Naive thymus-derived CD4-positive, alpha-beta T cell (primary cell): ENCODE measurements at regions not wholly inside any gene's neighbourhood (a gene's known extent, or its start where the extent isn't known, plus 50 kb on each side); places are given as distances from the start of the nearest gene placed in this dataset.
"Not testable (repeated sequence)": the region's sequence is repeated elsewhere in the genome, so short reads cannot be mapped to it uniquely, and the experiment has no call there.

ENCODE experiments used
- ATAC-seq: fragments of 150-1000 bp; cut with Tn5 transposase; 2 replicates; pipeline ENCODE4 v1.10.0; 2021; ENCODE audit warnings: mild to moderate bottlenecking, moderate library complexity
- CTCF ChIA-PET: fragments of 350-600 bp; sonication (Branson Sonifier 250); formaldehyde crosslinking; loops from one replicate; lab custom pipeline; 2021; ENCODE audit warnings: antibody characterized with exemption; lab: Charles Lee
- POLR2A ChIA-PET: fragments of 350-600 bp; sonication (Branson Sonifier 250); formaldehyde crosslinking; loops from one replicate; lab custom pipeline; 2021; ENCODE audit warnings: antibody characterized with exemption, inconsistent platforms; lab: Charles Lee
- DNase-seq, 9 donors: peaks; one replicate each; pipeline versions ENCODE4 v3.0.0 to v3.0.0-alpha.2; 2020 to 2022; ENCODE audit warnings: mixed read lengths in 1 of 9
- H3K27ac ChIP-seq: one replicate; pipeline ENCODE4 v1.7.0; 2013; ENCODE audit warnings: mild to moderate bottlenecking, low read depth, low read length, moderate library complexity
- H3K27me3 ChIP-seq, 2 donors: one replicate each; pipeline ENCODE4 v1.7.0; 2013; ENCODE audit warnings: low read length in 2 of 2, mild to moderate bottlenecking in 2 of 2, moderate library complexity in 2 of 2; ENCODE audit not compliant: control insufficient read depth in 2 of 2, insufficient read depth in 2 of 2
- H3K36me3 ChIP-seq, 3 experiments: 1 replicate in 2 of 3; 2 replicates in 1 of 3; pipeline ENCODE4 v1.7.0; 2013; ENCODE audit warnings: low read length in 3 of 3, mild to moderate bottlenecking in 3 of 3, moderate library complexity in 1 of 3; ENCODE audit not compliant: insufficient read depth in 3 of 3, control insufficient read depth in 2 of 3
- H3K4me1 ChIP-seq, 2 donors: one replicate each; pipeline ENCODE4 v1.7.0; 2013; ENCODE audit warnings: low read length in 2 of 2, mild to moderate bottlenecking in 2 of 2, moderate library complexity in 1 of 2; ENCODE audit not compliant: control insufficient read depth in 2 of 2, insufficient read depth in 2 of 2
- H3K4me3 ChIP-seq: 2 replicates; pipeline ENCODE4 v1.7.0; 2013; ENCODE audit warnings: mild to moderate bottlenecking, low read length
- H3K9me3 ChIP-seq, 3 experiments: 1 replicate in 2 of 3; 2 replicates in 1 of 3; pipeline ENCODE4 v1.7.0; 2013; ENCODE audit warnings: low read length in 3 of 3; ENCODE audit not compliant: control insufficient read depth in 2 of 3
- H3K27ac Mint-ChIP-seq, 9 donors: one replicate each; pipeline ENCODE4 v1.8.0; 2020 to 2022; ENCODE audit warnings: mixed read lengths in 9 of 9, mild to moderate bottlenecking in 8 of 9, moderate library complexity in 5 of 9, inconsistent platforms in 2 of 9
- H3K27me3 Mint-ChIP-seq, 5 donors: one replicate each; pipeline ENCODE4 v1.8.0; 2021 to 2022; ENCODE audit warnings: mixed read lengths in 5 of 5, mild to moderate bottlenecking in 1 of 5
- H3K36me3 Mint-ChIP-seq, 5 donors: one replicate each; pipeline ENCODE4 v1.8.0; 2020 to 2022; ENCODE audit warnings: mixed read lengths in 5 of 5, mild to moderate bottlenecking in 3 of 5, inconsistent platforms in 1 of 5
- H3K4me1 Mint-ChIP-seq, 7 donors: one replicate each; pipeline ENCODE4 v1.8.0; 2020 to 2022; ENCODE audit warnings: mixed read lengths in 7 of 7, mild to moderate bottlenecking in 3 of 7, inconsistent platforms in 1 of 7
- H3K4me3 Mint-ChIP-seq, 10 donors: one replicate each; pipeline ENCODE4 v1.8.0; 2020 to 2022; ENCODE audit warnings: mild to moderate bottlenecking in 10 of 10, mixed read lengths in 10 of 10, moderate library complexity in 6 of 10, inconsistent platforms in 2 of 10
- H3K9me3 Mint-ChIP-seq, 11 donors: one replicate each; pipeline ENCODE4 v1.8.0; 2020 to 2022; ENCODE audit warnings: mixed read lengths in 11 of 11, mild to moderate bottlenecking in 4 of 11, inconsistent platforms in 1 of 11, moderate library complexity in 1 of 11
- intact Hi-C, 2 donors: fragments of 100-400 bp; cut with micrococcal nuclease; formaldehyde crosslinking; loops; one replicate each; pipeline ENCODE4 v1.15.1; 2023

- Mint-ChIP-seq H3K4me3 (no peak overlapping the region), H3K27me3 (peaks cover 0 to 12% (median 10%) of the 10 kb centered on the region in 5 donors), H3K27ac (no peak overlapping the region), H3K9me3 (no peaks in the 10 kb centered on the region), H3K4me1 (no peaks in the 10 kb centered on the region), H3K36me3 (no peaks in the 10 kb centered on the region)
- POLR2A ChIA-PET: no interaction called here
- intact Hi-C loops: no loop called here
- DNase-seq: no peak
- Histone ChIP-seq H3K4me3 (no peak overlapping the region), H3K9me3 (no peaks in the 10 kb centered on the region), H3K4me1 (no peaks in the 10 kb centered on the region), H3K36me3 (no peaks in the 10 kb centered on the region), H3K27me3 (no peaks in the 10 kb centered on the region), H3K27ac (no peak overlapping the region)
- CTCF ChIA-PET: no interaction called here
- ATAC-seq: no peak
These were observed 61.5 kb downstream of the PRDM13 start for GRCh38 chr6:99668036-99668705.

- intact Hi-C loops: no loop called here
- DNase-seq (no peak), ATAC-seq (no peak)
- POLR2A ChIA-PET: no interaction called here
- Mint-ChIP-seq H3K27ac (no peak overlapping the region), H3K27me3 (peaks cover 7 to 64% (median 54%) of the 10 kb centered on the region in 5 donors), H3K9me3 (peaks cover 0 to 22% (median 12%) of the 10 kb centered on the region in 11 donors), H3K4me1 (no peaks in the 10 kb centered on the region), H3K4me3 (no peak overlapping the region), H3K36me3 (peaks cover 0 to 11% (median 0%) of the 10 kb centered on the region in 5 donors)
- no peaks in the 10 kb centered on the region for H3K27me3 ChIP-seq
- no peaks in the 10 kb centered on the region for H3K4me1 ChIP-seq
- no peaks in the 10 kb centered on the region for H3K36me3 ChIP-seq
- H3K9me3 ChIP-seq: no peaks in the 10 kb centered on the region
- CTCF ChIA-PET: no interaction called here
- no peak overlapping the region for H3K4me3 ChIP-seq
- no peak overlapping the region for H3K27ac ChIP-seq
These were observed 83.5 kb downstream of the PRDM13 start for GRCh38 chr6:99689916-99690685.

- CTCF ChIA-PET: not testable (repeated sequence)
These were observed 95.7 kb downstream of the PRDM13 start for GRCh38 chr6:99702287-99702686.

GRCh38 chr6:99709062-99709461, 102.4 kb downstream of the PRDM13 start:
- DNase-seq: no peak
- ATAC-seq: no peak
- no peaks in the 10 kb centered on the region for H3K9me3 ChIP-seq
- Mint-ChIP-seq H3K27ac (no peak overlapping the region), H3K36me3 (no peaks in the 10 kb centered on the region), H3K4me1 (no peaks in the 10 kb centered on the region), H3K27me3 (peaks cover 3 to 22% (median 9%) of the 10 kb centered on the region in 5 donors), H3K4me3 (no peak overlapping the region), H3K9me3 (peaks cover 0 to 13% (median 0%) of the 10 kb centered on the region in 11 donors)
- H3K4me1 ChIP-seq: no peaks in the 10 kb centered on the region
- no peaks in the 10 kb centered on the region for H3K36me3 ChIP-seq
- POLR2A ChIA-PET: no interaction called here
- H3K27ac ChIP-seq: no peak overlapping the region
- intact Hi-C loops: no loop called here
- H3K27me3 ChIP-seq: no peaks in the 10 kb centered on the region
- no peak overlapping the region for H3K4me3 ChIP-seq
- CTCF ChIA-PET: no interaction called here

More at GRCh38 chr6:99702287-99702686, 95.7 kb downstream of the PRDM13 start:
- H3K4me1 ChIP-seq, H3K27ac ChIP-seq, H3K4me3 ChIP-seq, H3K27ac Mint-ChIP-seq, H3K4me3 Mint-ChIP-seq, H3K27me3 ChIP-seq, H3K4me1 Mint-ChIP-seq, POLR2A ChIA-PET, intact Hi-C loops, H3K9me3 Mint-ChIP-seq, H3K36me3 Mint-ChIP-seq, H3K9me3 ChIP-seq, DNase-seq, H3K36me3 ChIP-seq, ATAC-seq: not testable (repeated sequence)
- peaks cover 0 to 41% (median 34%) of the 10 kb centered on the region in 5 donors for H3K27me3 Mint-ChIP-seq

- Histone ChIP-seq H3K27me3 (no peaks in the 10 kb centered on the region), H3K4me3 (no peak overlapping the region), H3K4me1 (no peaks in the 10 kb centered on the region), H3K9me3 (no peaks in the 10 kb centered on the region), H3K27ac (no peak overlapping the region), H3K36me3 (no peaks in the 10 kb centered on the region)
- ATAC-seq (no peak), DNase-seq (no peak)
- Mint-ChIP-seq H3K4me1 (no peaks in the 10 kb centered on the region), H3K4me3 (no peak overlapping the region), H3K27ac (no peak overlapping the region), H3K27me3 (peaks cover 7 to 22% (median 14%) of the 10 kb centered on the region in 5 donors), H3K36me3 (no peaks in the 10 kb centered on the region), H3K9me3 (peaks cover 0 to 10% (median under 1%) of the 10 kb centered on the region in 11 donors)
- intact Hi-C loops: no loop called here
- ChIA-PET POLR2A (no interaction called here), CTCF (no interaction called here)
These were observed 104.7 kb downstream of the PRDM13 start for GRCh38 chr6:99711302-99711701.

GRCh38 chr6:99711925-99712324, 105.3 kb downstream of the PRDM13 start:
- Mint-ChIP-seq H3K27ac (no peak overlapping the region), H3K36me3 (no peaks in the 10 kb centered on the region), H3K4me3 (no peak overlapping the region), H3K4me1 (no peaks in the 10 kb centered on the region), H3K27me3 (peaks cover 11 to 28% (median 20%) of the 10 kb centered on the region in 5 donors), H3K9me3 (peaks cover 0 to 15% (median 4%) of the 10 kb centered on the region in 11 donors)
- Histone ChIP-seq H3K27ac (no peak overlapping the region), H3K4me3 (no peak overlapping the region), H3K27me3 (no peaks in the 10 kb centered on the region), H3K4me1 (no peaks in the 10 kb centered on the region), H3K9me3 (no peaks in the 10 kb centered on the region), H3K36me3 (no peaks in the 10 kb centered on the region)
- intact Hi-C loops: no loop called here
- no peak for ATAC-seq
- ChIA-PET CTCF (no interaction called here), POLR2A (no interaction called here)
- DNase-seq: no peak
